Testis (tissue), 2 donors: ENCODE measurements at regions not wholly inside any gene's neighbourhood (a gene's known extent, or its start where the extent isn't known, plus 50 kb on each side); places are given as distances from the start of the nearest gene placed in this dataset.

ENCODE experiments used
- DNase-seq: peaks from one replicate; pipeline ENCODE4 v3.0.0-alpha.2; 2019
- H3K27ac ChIP-seq, 2 donors: fragments of 200-600 bp; sonication (generic); one replicate each; pipeline ENCODE4 v1.5.1; 2019
- H3K27me3 ChIP-seq: fragments of 200-600 bp; sonication (generic); one replicate; pipeline ENCODE4 v1.5.1; 2019
- H3K36me3 ChIP-seq: fragments of 200-600 bp; sonication (generic); one replicate; pipeline ENCODE4 v1.5.1; 2017; ENCODE audit warnings: low read depth; ENCODE audit errors: missing control alignments
- H3K4me1 ChIP-seq: fragments of 200-600 bp; sonication (generic); one replicate; pipeline ENCODE4 v1.5.1; 2019
- H3K4me3 ChIP-seq, 2 donors: fragments of 200-600 bp; sonication (generic); one replicate each; pipeline ENCODE4 v1.5.1; 2017 to 2019
- H3K9me3 ChIP-seq: fragments of 200-600 bp; sonication (generic); one replicate; pipeline ENCODE4 v1.5.1; 2017
- CTCF ChIP-seq, 3 experiments: fragments of 450-650 bp in 2 of 3; fragments of 200-600 bp in 1 of 3; sonication (generic) in 1 of 3; IDR thresholded peaks; one replicate each; pipeline ENCODE4 v1.5.1; 2016 to 2019; ENCODE audit warnings: antibody characterized with exemption in 3 of 3, mild to moderate bottlenecking in 2 of 3, moderate library complexity in 1 of 3
- POLR2A ChIP-seq: fragments of 450-650 bp; IDR thresholded peaks from one replicate; pipeline ENCODE4 v1.6.1; 2017; ENCODE audit warnings: antibody characterized with exemption, mild to moderate bottlenecking, moderate library complexity
- WGBS, 2 donors: methylation state at CpG; one replicate each; pipeline ENCODE4 v1.1.5; 2018; 5-methylcytosine and 5-hydroxymethylcytosine counted together
- intact Hi-C: fragments of 100-400 bp; cut with DNase I; formaldehyde crosslinking; loops from one replicate; pipeline ENCODE4 v1.15.1; 2023; ENCODE audit warnings: low total_unique reads

DNA sequence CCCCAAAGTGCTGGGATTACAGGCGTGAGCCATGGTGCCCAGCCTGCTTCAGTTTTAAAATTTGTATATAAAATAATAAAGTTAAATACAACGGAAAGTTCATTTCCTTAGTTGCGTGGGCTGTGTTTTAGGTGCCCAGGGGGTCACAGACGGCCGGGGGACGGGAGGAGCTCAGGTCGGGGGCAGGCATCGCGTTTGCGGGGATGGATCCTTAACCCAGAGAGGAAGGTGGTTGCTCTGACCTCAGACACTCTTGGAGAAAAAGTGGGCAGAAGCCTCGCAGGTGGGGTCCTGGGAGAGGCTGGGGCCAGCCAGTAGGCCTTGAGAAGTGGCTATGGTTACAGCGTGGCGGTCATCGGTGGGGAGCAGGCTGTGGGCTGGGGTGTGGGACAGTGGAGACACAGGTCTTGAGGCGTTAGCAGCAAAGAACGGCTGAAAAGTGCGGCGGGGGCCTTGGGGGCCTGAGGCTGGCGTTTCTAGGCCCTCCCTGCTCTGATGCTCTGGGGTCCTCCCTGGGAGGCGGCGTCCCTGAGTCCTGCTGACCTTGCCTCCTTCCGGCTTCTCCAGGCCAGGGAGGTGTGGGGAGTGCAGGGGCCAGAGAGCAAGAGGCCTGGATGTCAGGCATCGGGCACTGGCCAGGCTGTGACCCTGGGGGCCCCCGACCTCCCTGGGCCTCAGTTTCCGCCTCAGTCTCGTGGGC is 54.4 kb downstream of the UNCX start:
- intact Hi-C loops, result no loop called here
- Histone ChIP-seq H3K27ac (no peak overlapping the region), H3K9me3 (no peaks in the 10 kb centered on the region), H3K4me3 (no peak overlapping the region), H3K4me1 (peaks cover 10% of the 10 kb centered on the region), H3K27me3 (no peaks in the 10 kb centered on the region), H3K36me3 (no peaks in the 10 kb centered on the region)
- TF ChIP-seq CTCF (IDR thresholded peaks at IDR 0.05) (no peak), POLR2A (no peak)
- 80 to 85% methylated on average over 26 of the region's 26 CpGs for WGBS, 2 donors
- DNase-seq, result no peak

DNA sequence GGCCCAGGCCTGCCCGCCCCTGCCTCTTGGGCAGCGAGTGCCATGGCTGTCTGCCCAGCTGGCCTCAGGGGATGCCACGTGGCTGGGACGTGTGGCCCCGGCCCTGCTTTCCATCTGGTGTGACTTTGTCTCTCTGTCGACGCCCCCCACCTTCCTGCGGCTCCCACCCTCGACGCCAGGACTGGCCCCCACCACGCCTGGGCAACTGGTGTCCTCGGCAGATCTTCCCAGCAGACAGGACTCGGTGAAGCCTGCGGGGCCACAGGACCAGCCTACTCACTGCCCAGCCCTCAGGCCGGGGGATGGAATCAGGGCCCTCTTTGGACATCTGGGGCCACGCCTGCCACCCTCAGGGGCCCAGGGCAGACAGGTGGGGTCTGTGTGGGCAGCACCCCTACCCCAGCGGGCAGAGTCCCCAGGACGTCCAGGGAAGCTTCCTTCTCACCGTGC is 55.1 kb downstream of the UNCX start:
- intact Hi-C loops, result no loop called here
- no peak for DNase-seq
- Histone ChIP-seq H3K9me3 (no peaks in the 10 kb centered on the region), H3K4me1 (peaks cover 10% of the 10 kb centered on the region), H3K27me3 (no peaks in the 10 kb centered on the region), H3K4me3 (no peak overlapping the region), H3K27ac (no peak overlapping the region), H3K36me3 (no peaks in the 10 kb centered on the region)
- TF ChIP-seq POLR2A (no peak), CTCF (IDR thresholded peaks at IDR 0.05) (no peak)
- 81 to 87% methylated on average over 17 to 19 of the region's 19 CpGs for WGBS, 2 donors

GRCh38 chr7:1288390-1288995 is 55.8 kb downstream of the UNCX start:
- no peak for TF ChIP-seq CTCF (IDR thresholded peaks at IDR 0.05)
- no peak for TF ChIP-seq POLR2A
- H3K9me3 ChIP-seq, result no peaks in the 10 kb centered on the region
- intact Hi-C loops, result no loop called here
- 79% methylated on average over 9 to 23 of the region's 26 CpGs for WGBS, 2 donors
- peaks cover 10% of the 10 kb centered on the region for H3K4me1 ChIP-seq
- no peak overlapping the region for H3K4me3 ChIP-seq
- no peak overlapping the region for H3K27ac ChIP-seq
- H3K27me3 ChIP-seq, result no peaks in the 10 kb centered on the region
- DNase-seq, result no peak
- no peaks in the 10 kb centered on the region for H3K36me3 ChIP-seq

- Histone ChIP-seq H3K27ac (no peak overlapping the region), H3K4me1 (peaks cover 10% of the 10 kb centered on the region), H3K36me3 (no peaks in the 10 kb centered on the region), H3K27me3 (no peaks in the 10 kb centered on the region), H3K4me3 (no peak overlapping the region), H3K9me3 (no peaks in the 10 kb centered on the region)
- DNase-seq, result no peak
- WGBS, 2 donors, result 70 to 83% methylated on average over 2 to 30 of the region's 32 CpGs
- TF ChIP-seq POLR2A, result no peak
- TF ChIP-seq CTCF (IDR thresholded peaks at IDR 0.05), result no peak
- intact Hi-C loops, result no loop called here
Measured at GRCh38 chr7:1288996-1289551, 56.4 kb downstream of the UNCX start.
